Smooth muscle cell of the brain vasculature (primary cell): ENCODE measurements at regions not wholly inside any gene's neighbourhood (a gene's known extent, or its start where the extent isn't known, plus 50 kb on each side); places are given as distances from the start of the nearest gene placed in this dataset.
"Not testable (repeated sequence)": the region's sequence is repeated elsewhere in the genome, so short reads cannot be mapped to it uniquely, and the experiment has no call there.

Experiments
- DNase-seq: peaks from one replicate; pipeline ENCODE4 v3.0.0-alpha.2; 2012; ENCODE audit warnings: low read depth, low spot score

DNA sequence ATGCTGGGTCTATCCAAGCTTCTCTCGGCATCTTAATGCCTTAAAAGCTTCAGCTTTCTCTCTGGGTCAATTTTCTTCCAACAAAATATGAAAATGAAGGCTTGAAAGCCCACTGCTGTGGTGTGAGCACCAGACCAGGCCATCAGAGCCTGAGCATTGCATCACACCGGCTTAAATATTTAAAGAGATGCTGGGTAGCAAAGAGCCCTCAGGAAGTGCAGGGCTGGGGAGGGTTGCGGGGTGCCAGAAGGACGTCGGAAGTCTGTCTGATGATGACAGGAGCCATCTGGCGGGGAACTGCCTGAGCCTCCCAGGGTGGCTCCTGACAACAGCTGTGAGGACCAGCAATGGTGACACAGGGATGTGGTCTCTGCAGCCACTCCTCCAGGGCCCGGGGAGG is 185.5 kb downstream of the OLFM1 start:
- no peak for DNase-seq

- DNase-seq = no peak
These were observed 187.7 kb downstream of the OLFM1 start for GRCh38 chr9:135275163-135275562.

GRCh38 chr9:135275571-135276289 is 188.3 kb downstream of the OLFM1 start:
- DNase-seq = no peak

DNA sequence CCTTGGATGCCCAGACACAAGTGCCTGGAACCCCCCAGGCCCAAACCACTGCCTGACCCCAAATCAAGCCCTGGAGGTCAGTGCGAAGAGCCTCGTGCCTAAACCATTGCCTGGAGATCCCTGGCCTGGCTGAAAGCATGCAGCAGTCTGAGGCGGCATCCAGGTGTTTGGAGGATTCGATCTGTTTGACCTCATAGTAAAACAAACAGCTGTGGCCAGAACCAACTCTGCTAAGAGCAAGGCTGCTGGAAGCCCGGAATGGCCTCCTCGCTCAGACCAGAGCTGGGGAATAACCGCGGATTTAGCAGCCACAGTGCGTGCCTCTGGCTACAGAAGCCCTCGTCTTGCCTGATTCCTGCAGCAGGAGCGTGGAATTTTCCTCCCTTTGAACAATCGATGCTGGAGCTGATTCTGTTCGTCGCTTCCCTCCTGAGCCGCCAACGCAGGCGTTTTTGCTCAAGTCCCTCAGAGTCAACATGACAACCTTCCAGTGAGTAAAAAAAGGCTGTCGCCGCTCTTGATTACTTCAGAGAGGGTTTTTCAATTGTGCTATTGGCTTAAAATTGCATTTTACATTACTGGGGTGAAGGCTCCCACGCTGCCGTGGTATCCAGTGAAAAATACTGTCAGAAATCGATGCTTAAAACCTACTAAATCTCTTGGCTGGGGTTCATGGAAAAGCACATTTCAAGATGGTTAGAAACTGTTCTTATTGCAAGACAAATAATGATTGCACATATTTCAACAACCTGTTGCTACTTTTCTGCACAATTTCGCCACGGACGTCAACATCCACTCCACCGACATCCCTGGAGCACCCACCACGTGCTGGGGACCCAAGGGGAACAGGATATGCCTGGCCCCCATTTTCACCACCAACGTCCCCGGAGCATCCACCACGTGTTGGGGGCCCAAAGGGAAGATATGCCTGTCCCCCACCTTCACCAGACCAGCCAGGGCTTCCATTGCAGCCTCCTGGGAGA is 190.0 kb downstream of the OLFM1 start:
- no peak for DNase-seq

- DNase-seq = no peak
These were observed 191.1 kb downstream of the OLFM1 start for GRCh38 chr9:135278586-135278985.

DNA sequence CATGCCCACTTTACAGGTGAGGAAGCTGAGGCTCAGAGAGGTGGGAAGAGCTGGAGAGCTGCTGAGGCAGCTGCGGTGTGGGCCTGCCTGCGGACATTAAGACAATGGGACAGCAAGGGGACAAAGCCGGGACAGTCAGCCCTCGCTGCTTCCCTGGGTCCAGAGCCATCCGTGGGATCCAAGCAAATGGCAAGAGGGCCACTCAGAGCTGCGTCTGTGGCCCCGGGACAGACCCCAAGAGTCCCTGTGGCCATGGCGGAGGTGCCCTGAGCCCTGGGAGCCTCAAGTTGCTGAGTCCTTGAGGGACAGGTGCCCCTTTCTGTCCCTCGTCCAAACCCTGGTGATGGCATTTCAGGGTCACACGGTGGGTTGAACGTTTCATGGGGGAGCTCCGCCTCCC is 191.9 kb downstream of the OLFM1 start:
- no peak for DNase-seq

GRCh38 chr9:135279834-135280393 is 192.4 kb downstream of the OLFM1 start:
- DNase-seq = no peak

DNA sequence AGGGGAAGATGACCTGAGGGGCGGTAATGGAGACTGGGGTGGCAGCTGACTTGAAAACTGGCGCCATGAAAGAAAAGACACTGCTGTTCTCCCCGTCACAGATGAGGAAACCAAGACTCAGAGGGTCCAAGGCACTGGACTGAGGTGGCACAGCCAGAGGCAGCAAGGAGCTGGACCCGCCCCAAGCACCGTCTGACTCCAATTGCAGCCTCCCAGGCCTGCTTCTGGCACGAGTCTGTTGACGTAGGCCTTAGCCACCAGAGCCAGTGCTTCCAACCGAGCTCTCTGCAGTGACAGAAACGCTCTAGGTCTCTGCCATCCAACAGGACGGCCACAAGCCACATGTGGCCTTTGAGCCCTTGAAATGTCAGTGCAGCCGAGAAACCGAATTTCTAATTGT is 193.2 kb downstream of the OLFM1 start:
- no peak for DNase-seq

DNA sequence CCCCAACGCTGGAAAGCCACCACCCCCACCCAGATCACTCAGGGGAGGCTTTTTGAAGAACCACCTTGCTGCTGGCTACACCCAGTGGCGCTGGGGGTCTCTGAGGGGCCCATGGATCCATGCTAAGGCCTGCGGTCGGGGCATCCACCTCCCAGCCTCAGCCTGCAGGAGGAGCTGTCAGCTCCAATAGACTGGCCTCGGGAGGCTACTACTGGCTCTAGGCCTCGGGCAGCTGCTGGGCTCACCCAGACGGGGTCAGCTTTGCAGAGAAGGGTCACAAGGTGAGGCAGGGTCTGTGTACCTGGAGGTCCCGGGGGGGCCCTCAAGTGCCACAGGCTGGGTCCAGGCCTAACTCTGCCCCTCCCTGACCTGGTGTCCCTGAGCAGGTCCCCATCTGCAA is 193.7 kb downstream of the OLFM1 start:
- DNase-seq = no peak

DNA sequence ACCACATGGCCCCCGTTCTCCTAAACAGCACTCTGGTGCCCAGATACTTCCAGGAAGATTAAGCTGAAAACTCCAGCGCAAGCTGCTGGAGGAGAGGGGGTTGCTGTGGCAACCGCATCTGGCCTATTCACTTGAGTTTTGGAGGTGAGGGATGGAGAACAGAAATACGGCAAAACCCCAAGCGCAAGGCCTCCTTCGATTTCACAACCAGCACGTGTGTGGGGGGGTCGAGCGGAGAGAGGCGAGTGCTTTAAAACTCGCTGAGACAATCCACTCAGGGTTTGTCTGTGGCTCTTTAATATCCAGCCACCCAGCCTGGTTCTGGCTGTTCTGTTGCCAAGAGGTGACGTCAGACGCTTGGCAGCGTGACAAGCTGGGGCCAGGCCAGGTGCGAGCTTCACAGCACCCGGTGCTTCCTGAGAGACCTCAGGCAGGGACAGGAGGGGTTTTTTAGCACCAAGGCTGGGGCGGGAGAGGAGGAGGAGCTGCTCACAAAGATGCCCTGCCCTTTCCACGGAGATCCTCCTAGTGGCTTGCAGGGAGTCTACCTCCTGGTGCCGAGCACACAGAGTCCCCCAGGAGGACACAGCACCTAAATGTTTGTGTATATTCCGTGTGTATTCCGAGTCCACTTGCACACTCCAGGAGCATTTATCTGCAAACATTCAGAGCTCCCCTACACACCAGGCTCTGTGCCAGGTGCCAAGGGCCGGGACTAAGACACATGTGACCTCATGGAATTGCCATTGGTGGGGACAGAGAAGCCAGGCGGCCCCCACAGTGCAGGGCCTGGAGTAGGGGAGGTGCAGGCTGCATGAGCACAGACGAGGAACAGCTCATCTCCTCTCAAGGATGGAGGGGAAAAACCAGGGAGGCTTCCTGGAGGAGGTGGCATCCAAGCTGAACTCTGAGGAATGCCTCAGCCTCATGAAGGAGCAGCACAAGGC is 194.6 kb downstream of the OLFM1 start:
- no peak for DNase-seq

GRCh38 chr9:135282808-135283207 is 195.3 kb downstream of the OLFM1 start:
- no peak for DNase-seq

DNA sequence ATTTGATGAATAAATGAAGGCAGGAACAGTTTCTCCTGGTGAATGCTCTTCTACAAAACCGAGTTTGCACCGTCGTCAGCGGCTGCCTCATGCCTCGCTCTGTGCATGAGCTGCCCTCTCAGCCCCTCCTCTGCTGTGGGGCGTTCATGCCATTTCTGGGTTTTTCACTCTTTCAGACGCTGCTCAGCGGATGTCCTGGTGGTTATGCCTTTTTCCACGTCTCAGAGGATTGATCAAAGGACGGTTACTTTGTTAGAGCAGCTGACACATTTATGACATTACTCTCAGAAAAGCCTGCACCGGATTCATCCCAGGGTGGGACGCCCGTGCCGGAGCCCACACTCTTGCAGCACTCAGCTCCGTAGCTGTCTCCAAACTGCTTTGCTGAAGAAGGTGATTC is 195.9 kb upstream of the PPP1R26 start:
- DNase-seq = no peak

GRCh38 chr9:135284386-135285134 is 195.0 kb upstream of the PPP1R26 start:
- no peak for DNase-seq

DNA sequence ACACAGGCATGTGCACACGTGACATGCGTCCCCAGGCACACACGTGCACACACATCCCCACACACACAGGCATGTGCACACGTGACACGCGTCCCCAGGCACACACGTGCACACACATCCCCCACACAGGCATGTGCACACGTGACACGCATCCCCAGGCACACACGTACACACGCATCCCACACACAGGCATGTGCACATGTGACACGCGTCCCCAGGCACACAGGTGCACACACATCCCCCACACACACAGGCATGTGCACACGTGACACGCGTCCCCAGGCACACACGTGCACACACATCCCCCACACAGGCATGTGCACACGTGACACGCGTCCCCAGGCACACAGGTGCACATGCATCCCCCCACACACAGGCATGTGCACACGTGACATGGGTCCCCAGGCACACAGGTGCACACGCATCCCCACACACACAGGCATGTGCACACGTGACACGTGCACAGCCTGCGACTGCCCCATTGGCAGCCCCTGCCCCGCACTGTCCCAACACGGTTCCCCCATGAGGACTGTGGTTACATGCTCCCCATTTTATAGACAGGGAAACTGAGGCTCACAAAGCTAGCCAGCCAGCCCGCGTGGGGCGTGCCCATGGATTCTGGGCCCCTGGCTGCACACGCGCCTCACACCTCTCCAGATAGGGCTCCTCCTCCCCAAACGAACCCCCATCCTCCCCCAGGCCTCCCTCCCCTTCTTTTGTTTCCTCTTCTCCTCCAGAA is 193.2 kb upstream of the PPP1R26 start:
- not testable (repeated sequence) for DNase-seq

GRCh38 chr9:135286961-135287360 is 192.6 kb upstream of the PPP1R26 start:
- DNase-seq = no peak

- DNase-seq = no peak
These were observed 192.0 kb upstream of the PPP1R26 start for GRCh38 chr9:135287627-135288026.

DNA sequence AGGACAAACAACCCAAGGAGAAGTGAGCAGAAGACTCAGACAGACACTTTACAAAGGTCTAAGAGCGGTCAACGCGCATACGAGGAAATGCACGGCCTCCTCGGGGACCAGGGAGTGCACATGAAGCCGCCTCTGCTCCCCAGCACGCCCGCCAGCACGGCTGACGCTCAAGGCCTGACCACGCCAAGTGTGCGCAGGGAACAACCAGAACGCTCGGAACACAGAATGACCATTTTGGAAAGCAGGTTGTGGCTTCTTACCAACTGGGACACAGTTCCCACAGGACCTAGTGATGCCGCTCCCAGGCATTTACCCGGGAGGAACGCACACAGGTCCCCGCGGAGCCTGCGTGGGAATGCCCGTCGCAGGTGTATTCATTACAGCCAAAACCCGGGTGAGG is 191.5 kb upstream of the PPP1R26 start:
- DNase-seq = no peak

DNA sequence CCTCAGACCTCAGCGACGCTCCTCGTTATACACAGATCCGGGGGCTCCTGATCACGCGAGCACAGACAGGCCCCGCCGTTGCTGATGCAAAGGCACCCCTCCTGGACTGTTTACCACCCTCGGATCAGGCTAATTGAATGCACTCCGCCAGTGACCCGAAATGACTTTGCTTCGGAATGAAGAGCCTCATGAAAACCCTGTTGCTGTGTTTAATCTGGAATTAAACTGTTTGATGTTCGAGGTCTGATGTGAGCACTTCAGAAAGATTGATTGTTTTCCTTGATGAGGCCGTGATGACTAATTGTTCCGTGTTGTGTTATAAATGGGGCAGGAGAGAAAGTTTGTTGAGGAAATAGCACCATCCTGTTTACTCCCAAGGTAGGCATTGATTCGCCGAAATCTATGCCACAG is 190.5 kb upstream of the PPP1R26 start:
- no peak for DNase-seq

GRCh38 chr9:135290086-135290485 is 189.5 kb upstream of the PPP1R26 start:
- no peak for DNase-seq

GRCh38 chr9:135290566-135290965 is 189.0 kb upstream of the PPP1R26 start:
- no peak for DNase-seq
